Endodermal cell (in vitro differentiated cells): ENCODE measurements at regions not wholly inside any gene's neighbourhood (a gene's known extent, or its start where the extent isn't known, plus 50 kb on each side); places are given as distances from the start of the nearest gene placed in this dataset.

Source experiments
- DNase-seq: peaks from one replicate; pipeline ENCODE4 v3.0.0-alpha.2; 2017
- H3K27ac ChIP-seq: 2 replicates; pipeline ENCODE4 v1.5.1; 2013; ENCODE audit warnings: mild to moderate bottlenecking, low read depth, low read length, moderate library complexity
- H3K27me3 ChIP-seq: 2 replicates; pipeline ENCODE4 v1.6.1; 2013; ENCODE audit warnings: mild to moderate bottlenecking, low read length, moderate library complexity; ENCODE audit not compliant: insufficient read depth, control insufficient read depth, poor library complexity, severe bottlenecking
- H3K36me3 ChIP-seq: 2 replicates; pipeline ENCODE4 v1.7.0; 2013; ENCODE audit warnings: mild to moderate bottlenecking, low read length, moderate library complexity; ENCODE audit not compliant: control insufficient read depth, insufficient read depth
- H3K4me1 ChIP-seq: one replicate; pipeline ENCODE4 v1.7.0; 2013; ENCODE audit warnings: low read length; ENCODE audit not compliant: control insufficient read depth, insufficient read depth
- H3K4me3 ChIP-seq: 2 replicates; pipeline ENCODE4 v1.5.1; 2013; ENCODE audit warnings: mild to moderate bottlenecking, low read length, moderate library complexity
- H3K9ac ChIP-seq: 2 replicates; pipeline ENCODE4 v1.6.1; 2013; ENCODE audit warnings: mild to moderate bottlenecking, low read length, moderate library complexity; ENCODE audit not compliant: poor library complexity, severe bottlenecking; ENCODE audit errors: extremely low read depth
- H3K9me3 ChIP-seq: 2 replicates; pipeline ENCODE4 v1.6.1; 2013; ENCODE audit warnings: mild to moderate bottlenecking, low read length, moderate library complexity; ENCODE audit not compliant: control insufficient read depth
- H3K27ac Mint-ChIP-seq: 2 replicates; pipeline ENCODE4 v1.8.0; 2020; ENCODE audit warnings: mixed read lengths
- H3K27me3 Mint-ChIP-seq: 2 replicates; pipeline ENCODE4 v1.8.0; 2021; ENCODE audit warnings: mild to moderate bottlenecking, mixed read lengths; ENCODE audit not compliant: insufficient read depth
- H3K36me3 Mint-ChIP-seq: 2 replicates; pipeline ENCODE4 v1.8.0; 2020; ENCODE audit warnings: low read depth, mixed read lengths
- H3K4me1 Mint-ChIP-seq: 2 replicates; pipeline ENCODE4 v1.8.0; 2020; ENCODE audit warnings: mixed read lengths
- H3K4me3 Mint-ChIP-seq: 2 replicates; pipeline ENCODE4 v1.8.0; 2020; ENCODE audit warnings: mild to moderate bottlenecking, moderate library complexity, mixed read lengths
- H3K9me3 Mint-ChIP-seq: 2 replicates; pipeline ENCODE4 v1.8.0; 2020; ENCODE audit warnings: mild to moderate bottlenecking, mixed read lengths
- WGBS, 2 experiments: methylation state at CpG; one replicate each; pipeline versions ENCODE4 v1.1.5 to v1.1.7; 2013; ENCODE audit warnings: missing lambda C conversion rate in 2 of 2, mixed read lengths in 1 of 2; ENCODE audit not compliant: insufficient coverage in 1 of 2, insufficient read length in 1 of 2; 5-methylcytosine and 5-hydroxymethylcytosine counted together
- TF ChIP-seq, protein P1 (sequence below): fragments of 200-600 bp; sonication (generic); conservative IDR thresholded peaks from 2 replicates; pipeline ENCODE4 v1.5.0; 2021; ENCODE audit warnings: antibody characterized with exemption, mild to moderate bottlenecking

GRCh38 chr14:30799933-30800332 lies 74.4 kb upstream of the COCH start:
- no peak overlapping the region for H3K4me3 Mint-ChIP-seq
- H3K9me3 Mint-ChIP-seq: no peaks in the 10 kb centered on the region
- no peak overlapping the region for H3K27ac Mint-ChIP-seq
- H3K4me1 Mint-ChIP-seq: peaks cover 4% of the 10 kb centered on the region
- Histone ChIP-seq H3K27ac (no peak overlapping the region), H3K4me3 (no peak overlapping the region), H3K9me3 (no peaks in the 10 kb centered on the region), H3K4me1 (no peaks in the 10 kb centered on the region), H3K36me3 (no peaks in the 10 kb centered on the region), H3K27me3 (no peaks in the 10 kb centered on the region), H3K9ac (no peak overlapping the region)
- no peak for DNase-seq
- peaks cover 1% of the 10 kb centered on the region for H3K27me3 Mint-ChIP-seq
- 89% methylated on average over 1 of the region's 1 CpG; no CpG with 5 or more reads in 1 of the 2 experiments for WGBS, 2 experiments
- H3K36me3 Mint-ChIP-seq: no peaks in the 10 kb centered on the region
- TF ChIP-seq, protein P1, sequence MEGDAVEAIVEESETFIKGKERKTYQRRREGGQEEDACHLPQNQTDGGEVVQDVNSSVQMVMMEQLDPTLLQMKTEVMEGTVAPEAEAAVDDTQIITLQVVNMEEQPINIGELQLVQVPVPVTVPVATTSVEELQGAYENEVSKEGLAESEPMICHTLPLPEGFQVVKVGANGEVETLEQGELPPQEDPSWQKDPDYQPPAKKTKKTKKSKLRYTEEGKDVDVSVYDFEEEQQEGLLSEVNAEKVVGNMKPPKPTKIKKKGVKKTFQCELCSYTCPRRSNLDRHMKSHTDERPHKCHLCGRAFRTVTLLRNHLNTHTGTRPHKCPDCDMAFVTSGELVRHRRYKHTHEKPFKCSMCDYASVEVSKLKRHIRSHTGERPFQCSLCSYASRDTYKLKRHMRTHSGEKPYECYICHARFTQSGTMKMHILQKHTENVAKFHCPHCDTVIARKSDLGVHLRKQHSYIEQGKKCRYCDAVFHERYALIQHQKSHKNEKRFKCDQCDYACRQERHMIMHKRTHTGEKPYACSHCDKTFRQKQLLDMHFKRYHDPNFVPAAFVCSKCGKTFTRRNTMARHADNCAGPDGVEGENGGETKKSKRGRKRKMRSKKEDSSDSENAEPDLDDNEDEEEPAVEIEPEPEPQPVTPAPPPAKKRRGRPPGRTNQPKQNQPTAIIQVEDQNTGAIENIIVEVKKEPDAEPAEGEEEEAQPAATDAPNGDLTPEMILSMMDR: no peak

- Histone ChIP-seq H3K36me3 (no peaks in the 10 kb centered on the region), H3K9ac (no peak overlapping the region), H3K27me3 (no peaks in the 10 kb centered on the region), H3K4me1 (no peaks in the 10 kb centered on the region), H3K27ac (no peak overlapping the region), H3K9me3 (no peaks in the 10 kb centered on the region), H3K4me3 (no peak overlapping the region)
- Mint-ChIP-seq H3K27me3 (peaks cover 1% of the 10 kb centered on the region), H3K4me1 (peaks cover 4% of the 10 kb centered on the region), H3K36me3 (no peaks in the 10 kb centered on the region), H3K4me3 (no peak overlapping the region), H3K27ac (no peak overlapping the region), H3K9me3 (no peaks in the 10 kb centered on the region)
- TF ChIP-seq, protein P1: no peak
- DNase-seq: no peak
- WGBS, 2 experiments: 92 to 100% methylated on average over 1 to 2 of the region's 2 CpGs
These were observed 71.2 kb upstream of the COCH start for GRCh38 chr14:30803185-30803584.

GRCh38 chr14:30805284-30805683 lies 69.1 kb upstream of the COCH start:
- H3K27me3 Mint-ChIP-seq: no peaks in the 10 kb centered on the region
- TF ChIP-seq, protein P1: no peak
- H3K27ac Mint-ChIP-seq: no peak overlapping the region
- Histone ChIP-seq H3K9ac (no peak overlapping the region), H3K4me1 (no peaks in the 10 kb centered on the region), H3K27ac (no peak overlapping the region), H3K27me3 (no peaks in the 10 kb centered on the region), H3K36me3 (no peaks in the 10 kb centered on the region), H3K4me3 (no peak overlapping the region), H3K9me3 (no peaks in the 10 kb centered on the region)
- no peaks in the 10 kb centered on the region for H3K9me3 Mint-ChIP-seq
- no peak for DNase-seq
- peaks cover 4% of the 10 kb centered on the region for H3K4me1 Mint-ChIP-seq
- 92 to 93% methylated on average over 3 of the region's 3 CpGs for WGBS, 2 experiments
- no peaks in the 10 kb centered on the region for H3K36me3 Mint-ChIP-seq
- H3K4me3 Mint-ChIP-seq: no peak overlapping the region
